Right lobe of liver (tissue), 4 donors: ENCODE measurements at regions not wholly inside any gene's neighbourhood (a gene's known extent, or its start where the extent isn't known, plus 50 kb on each side); places are given as distances from the start of the nearest gene placed in this dataset.

Experiments
- POLR2A ChIP-seq: fragments of 450-650 bp; IDR thresholded peaks from one replicate; pipeline ENCODE4 v1.6.1; 2017; ENCODE audit warnings: antibody characterized with exemption, mild to moderate bottlenecking
- TF ChIP-seq, protein P1 (sequence below), 4 donors: fragments of 200-600 bp in 3 of 4; fragments of 450-650 bp in 1 of 4; IDR thresholded peaks; one replicate each; pipeline versions ENCODE4 v1.5.1 to v1.8.0; 2016 to 2022; ENCODE audit warnings: antibody characterized with exemption in 4 of 4, mild to moderate bottlenecking in 2 of 4
- donor health status: DM: no; HTN: no; CAD: no.
- donor health status: DM: no; HTN: no; CAD: no.
- donor health status: DM: no; HTN: yes; CAD: no.

DNA sequence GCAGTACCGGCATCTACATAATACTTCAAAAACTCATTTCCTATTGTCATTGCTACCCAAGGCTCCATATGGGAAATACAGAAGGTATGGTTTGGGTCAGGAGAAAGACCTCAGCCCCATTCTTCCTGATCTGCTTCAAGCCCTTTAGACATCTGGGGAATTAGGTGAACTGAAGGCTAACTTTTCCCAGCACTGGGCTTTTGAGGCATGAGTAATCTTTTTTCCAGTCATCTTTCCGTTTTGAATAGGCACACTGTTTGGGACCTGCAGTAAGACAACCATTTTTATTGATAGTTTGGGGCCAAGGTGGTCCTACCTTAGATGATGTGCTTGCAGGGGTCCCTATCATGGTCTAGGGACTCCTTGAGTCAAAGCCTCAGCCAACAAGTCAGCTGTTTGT lies 198.4 kb downstream of the HAO1 start:
- TF ChIP-seq, protein P1, sequence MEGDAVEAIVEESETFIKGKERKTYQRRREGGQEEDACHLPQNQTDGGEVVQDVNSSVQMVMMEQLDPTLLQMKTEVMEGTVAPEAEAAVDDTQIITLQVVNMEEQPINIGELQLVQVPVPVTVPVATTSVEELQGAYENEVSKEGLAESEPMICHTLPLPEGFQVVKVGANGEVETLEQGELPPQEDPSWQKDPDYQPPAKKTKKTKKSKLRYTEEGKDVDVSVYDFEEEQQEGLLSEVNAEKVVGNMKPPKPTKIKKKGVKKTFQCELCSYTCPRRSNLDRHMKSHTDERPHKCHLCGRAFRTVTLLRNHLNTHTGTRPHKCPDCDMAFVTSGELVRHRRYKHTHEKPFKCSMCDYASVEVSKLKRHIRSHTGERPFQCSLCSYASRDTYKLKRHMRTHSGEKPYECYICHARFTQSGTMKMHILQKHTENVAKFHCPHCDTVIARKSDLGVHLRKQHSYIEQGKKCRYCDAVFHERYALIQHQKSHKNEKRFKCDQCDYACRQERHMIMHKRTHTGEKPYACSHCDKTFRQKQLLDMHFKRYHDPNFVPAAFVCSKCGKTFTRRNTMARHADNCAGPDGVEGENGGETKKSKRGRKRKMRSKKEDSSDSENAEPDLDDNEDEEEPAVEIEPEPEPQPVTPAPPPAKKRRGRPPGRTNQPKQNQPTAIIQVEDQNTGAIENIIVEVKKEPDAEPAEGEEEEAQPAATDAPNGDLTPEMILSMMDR (IDR thresholded peaks at IDR 0.05): no peak
- no peak for TF ChIP-seq POLR2A
